ENCODE measurements at regions not wholly inside any gene's neighbourhood (a gene's known extent, or its start where the extent isn't known, plus 50 kb on each side); places are given as distances from the start of the nearest gene placed in this dataset.

- Histone ChIP-seq H3K9me3 (no peaks in the 10 kb centered on the region), H3K36me3 (no peaks in the 10 kb centered on the region), H3K4me1 (no peaks in the 10 kb centered on the region), H3K27me3 (no peaks in the 10 kb centered on the region), H3K27ac (no peak overlapping the region), H3K4me3 (no peak overlapping the region)
- no peak for TF ChIP-seq CTCF (IDR thresholded peaks at IDR 0.05)
- TF ChIP-seq POLR2A (IDR thresholded peaks at IDR 0.05): no peak
- ATAC-seq (no peak), DNase-seq (no peak)
- intact Hi-C loops (cut with DNase I): no loop called here
- WGBS (ENCODE audit: insufficient coverage, low coverage, low lambda C conversion rate, missing lambda C conversion rate): 76% methylated on average over 4 of the region's 4 CpGs
Observed at GRCh38 chr14:71237556-71237955, 330.3 kb downstream of the PCNX1 start.

DNA sequence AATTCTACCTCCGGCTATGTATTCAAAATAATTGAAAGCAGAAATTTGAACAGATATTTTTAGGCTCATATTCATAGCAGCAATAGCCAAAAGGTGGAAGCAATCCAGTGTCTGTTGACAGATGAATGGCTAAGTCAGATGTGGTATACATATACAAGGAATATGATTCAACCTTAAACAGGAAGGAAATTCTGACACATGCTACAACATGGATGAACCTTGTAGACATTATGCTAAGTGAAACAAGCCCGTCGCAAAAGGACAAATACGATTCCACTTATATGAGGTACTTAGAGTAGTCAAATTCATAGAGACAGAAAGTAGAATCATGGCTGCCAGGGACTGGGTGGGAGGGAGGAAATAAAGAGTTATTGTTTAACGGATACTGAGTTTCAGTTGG, 331.6 kb downstream of the PCNX1 start:
- no peak for ATAC-seq

DNA sequence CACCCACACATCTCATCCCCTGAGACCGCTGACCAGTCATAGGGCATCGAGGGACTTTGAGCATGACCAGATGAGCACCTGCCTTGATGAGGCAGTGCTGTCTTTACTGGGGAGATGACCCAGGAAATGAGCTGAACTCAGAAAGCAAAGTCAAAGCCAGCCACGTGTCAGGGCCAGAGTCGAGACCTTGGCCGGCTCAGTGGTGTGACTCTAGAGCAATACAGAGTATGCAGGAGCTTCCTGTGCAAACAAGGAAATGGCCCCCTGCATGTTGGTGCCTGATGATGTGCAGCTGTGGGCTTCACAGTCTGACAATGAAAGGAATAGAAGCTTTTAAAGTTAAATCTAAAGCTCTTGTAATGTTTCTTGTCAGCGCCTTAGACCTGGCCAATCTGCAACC, 332.9 kb downstream of the PCNX1 start:
- intact Hi-C loops (cut with DNase I): no loop called here

More for the DNA sequence above, 331.6 kb downstream of the PCNX1 start:
- no peaks in the 10 kb centered on the region for H3K36me3 ChIP-seq
- H3K27ac ChIP-seq: no peak overlapping the region
- 81% methylated on average over 5 of the region's 5 CpGs for WGBS (ENCODE audit: insufficient coverage, low coverage, low lambda C conversion rate, missing lambda C conversion rate)
- TF ChIP-seq CTCF (IDR thresholded peaks at IDR 0.05) (no peak), POLR2A (IDR thresholded peaks at IDR 0.05) (no peak)
- H3K4me3 ChIP-seq: no peak overlapping the region
- no peaks in the 10 kb centered on the region for H3K4me1 ChIP-seq
- intact Hi-C loops (cut with DNase I): no loop called here
- DNase-seq: no peak
- H3K27me3 ChIP-seq: no peaks in the 10 kb centered on the region
- H3K9me3 ChIP-seq: no peaks in the 10 kb centered on the region

DNA sequence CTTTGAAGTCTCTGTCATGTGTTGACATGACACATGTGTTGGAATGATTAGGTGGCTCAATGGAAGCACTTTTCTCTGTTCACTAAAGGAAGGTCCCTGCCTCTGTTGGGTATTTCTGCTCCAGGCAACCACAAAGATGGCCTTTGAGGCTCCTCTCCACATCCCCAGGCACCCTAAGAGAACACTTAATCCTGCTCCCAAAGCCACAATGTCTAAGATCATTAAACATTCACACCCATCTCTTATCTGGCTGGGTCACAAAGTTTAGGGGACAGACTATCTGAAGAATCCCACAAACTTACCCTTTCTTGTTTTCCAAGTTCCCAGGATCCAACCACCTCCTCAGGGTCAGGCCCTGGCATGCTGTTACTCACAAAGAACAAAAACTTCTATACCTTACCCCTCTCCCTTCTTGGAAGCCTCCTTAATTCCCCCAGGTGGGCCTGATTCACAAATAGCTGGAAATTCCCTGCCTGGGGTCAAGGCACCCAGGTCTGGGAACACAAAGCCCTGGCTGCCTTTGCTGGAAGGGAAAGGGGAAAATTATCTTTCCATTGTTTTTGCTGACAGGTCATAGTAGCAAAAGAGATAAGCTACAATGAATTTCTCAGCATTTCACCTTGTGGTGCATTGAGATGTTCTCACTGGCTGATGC, 333.7 kb downstream of the PCNX1 start:
- H3K4me3 ChIP-seq: no peak overlapping the region
- H3K9me3 ChIP-seq: no peaks in the 10 kb centered on the region
- H3K36me3 ChIP-seq: no peaks in the 10 kb centered on the region
- ATAC-seq: no peak
- no peak for DNase-seq
- H3K27ac ChIP-seq: no peak overlapping the region
- no peaks in the 10 kb centered on the region for H3K27me3 ChIP-seq
- no peaks in the 10 kb centered on the region for H3K4me1 ChIP-seq
- intact Hi-C loops (cut with DNase I): no loop called here
- TF ChIP-seq CTCF (IDR thresholded peaks at IDR 0.05): no peak

More for the DNA sequence above, 332.9 kb downstream of the PCNX1 start:
- Histone ChIP-seq H3K27ac (no peak overlapping the region), H3K4me1 (no peaks in the 10 kb centered on the region), H3K9me3 (no peaks in the 10 kb centered on the region), H3K36me3 (no peaks in the 10 kb centered on the region), H3K4me3 (no peak overlapping the region), H3K27me3 (no peaks in the 10 kb centered on the region)
- no peak for ATAC-seq
- TF ChIP-seq POLR2A (IDR thresholded peaks at IDR 0.05): no peak
- TF ChIP-seq CTCF (IDR thresholded peaks at IDR 0.05): no peak
- no peak for DNase-seq
- 64% methylated on average over 4 of the region's 6 CpGs for WGBS (ENCODE audit: insufficient coverage, low coverage, low lambda C conversion rate, missing lambda C conversion rate)

DNA sequence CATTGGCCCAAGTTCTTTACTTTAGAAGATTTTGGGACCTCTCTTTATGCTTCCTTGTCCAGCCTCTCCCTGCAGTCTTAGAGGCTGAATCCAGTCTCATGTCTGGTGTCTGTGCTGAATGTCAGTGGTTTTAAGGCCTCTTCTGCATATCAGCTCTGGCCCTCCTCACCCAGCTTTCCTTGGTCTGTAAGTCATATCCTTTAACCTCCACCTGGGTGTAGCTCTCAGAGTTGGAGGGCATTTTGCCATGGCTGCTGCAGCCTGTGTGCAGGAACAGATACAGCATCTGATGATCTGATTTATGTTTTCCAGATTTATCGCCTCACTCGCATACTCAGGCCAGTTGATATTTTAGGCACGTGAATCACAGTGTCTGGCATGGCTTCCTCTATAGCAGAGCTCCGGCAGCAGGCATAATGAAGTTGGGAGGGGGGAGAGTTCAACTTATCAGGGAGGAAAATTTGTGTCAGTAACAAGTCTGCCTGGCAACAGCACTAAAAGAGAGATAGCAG, 335.0 kb downstream of the PCNX1 start:
- ATAC-seq (no peak), DNase-seq (no peak)
- 33% methylated on average over 1 of the region's 4 CpGs for WGBS (ENCODE audit: insufficient coverage, low coverage, low lambda C conversion rate, missing lambda C conversion rate)
- H3K4me1 ChIP-seq: no peaks in the 10 kb centered on the region
- no peaks in the 10 kb centered on the region for H3K9me3 ChIP-seq
- H3K27me3 ChIP-seq: no peaks in the 10 kb centered on the region
- no peaks in the 10 kb centered on the region for H3K36me3 ChIP-seq
- no peak for TF ChIP-seq POLR2A (IDR thresholded peaks at IDR 0.05)
- no peak for TF ChIP-seq CTCF (IDR thresholded peaks at IDR 0.05)
- H3K27ac ChIP-seq: no peak overlapping the region
- H3K4me3 ChIP-seq: no peak overlapping the region
- intact Hi-C loops (cut with DNase I): no loop called here

Measured in right lobe of liver (tissue), 6 donors.